ENCODE measurements at regions not wholly inside any gene's neighbourhood (a gene's known extent, or its start where the extent isn't known, plus 50 kb on each side); places are given as distances from the start of the nearest gene placed in this dataset.

GRCh38 chr1:21361506-21361905 lies 71.2 kb upstream of the ECE1 start:
- TF ChIP-seq POLR2A (IDR thresholded peaks at IDR 0.05; ENCODE audit: low read depth, low read length): no peak
- DNase-seq (ENCODE audit: insufficient read length, low spot score) (no peak), FAIRE-seq (no peak)

- no peak for TF ChIP-seq POLR2A (IDR thresholded peaks at IDR 0.05; ENCODE audit: low read depth, low read length)
- FAIRE-seq (no peak), DNase-seq (ENCODE audit: insufficient read length, low spot score) (no peak)
These were observed 66.9 kb upstream of the ECE1 start for GRCh38 chr1:21357161-21357560.

- no peak for FAIRE-seq
- DNase-seq (ENCODE audit: insufficient read length, low spot score): no peak
- TF ChIP-seq POLR2A (IDR thresholded peaks at IDR 0.05; ENCODE audit: low read depth, low read length): no peak
These were observed 65.7 kb upstream of the ECE1 start for GRCh38 chr1:21355956-21356355.

- no peak for DNase-seq (ENCODE audit: insufficient read length, low spot score)
- FAIRE-seq: no peak
- no peak for TF ChIP-seq POLR2A (IDR thresholded peaks at IDR 0.05; ENCODE audit: low read depth, low read length)
These were observed 62.3 kb upstream of the ECE1 start for GRCh38 chr1:21352586-21352985.

- DNase-seq (ENCODE audit: insufficient read length, low spot score): no peak
- FAIRE-seq: no peak
- TF ChIP-seq POLR2A (IDR thresholded peaks at IDR 0.05; ENCODE audit: low read depth, low read length): no peak
These were observed 61.6 kb upstream of the ECE1 start for GRCh38 chr1:21351901-21352300.

GRCh38 chr1:21350202-21350885 lies 60.1 kb upstream of the ECE1 start:
- TF ChIP-seq POLR2A (IDR thresholded peaks at IDR 0.05; ENCODE audit: low read depth, low read length): no peak
- DNase-seq (ENCODE audit: insufficient read length, low spot score): no peak
- no peak for FAIRE-seq

GRCh38 chr1:21349693-21350092 lies 59.4 kb upstream of the ECE1 start:
- FAIRE-seq (no peak), DNase-seq (ENCODE audit: insufficient read length, low spot score) (no peak)
- no peak for TF ChIP-seq POLR2A (IDR thresholded peaks at IDR 0.05; ENCODE audit: low read depth, low read length)

- TF ChIP-seq POLR2A (IDR thresholded peaks at IDR 0.05; ENCODE audit: low read depth, low read length): no peak
- no peak for DNase-seq (ENCODE audit: insufficient read length, low spot score)
- FAIRE-seq: no peak
These were observed 56.9 kb upstream of the ECE1 start for GRCh38 chr1:21347072-21347581.

GRCh38 chr1:21346365-21347071 lies 56.3 kb upstream of the ECE1 start:
- FAIRE-seq (no peak), DNase-seq (ENCODE audit: insufficient read length, low spot score) (no peak)
- no peak for TF ChIP-seq POLR2A (IDR thresholded peaks at IDR 0.05; ENCODE audit: low read depth, low read length)

GRCh38 chr1:21344750-21345443 lies 54.6 kb upstream of the ECE1 start:
- no peak for FAIRE-seq
- TF ChIP-seq POLR2A (IDR thresholded peaks at IDR 0.05; ENCODE audit: low read depth, low read length): no peak
- no peak for DNase-seq (ENCODE audit: insufficient read length, low spot score)

- no peak for TF ChIP-seq POLR2A (IDR thresholded peaks at IDR 0.05; ENCODE audit: low read depth, low read length)
- no peak for FAIRE-seq
- DNase-seq (ENCODE audit: insufficient read length, low spot score): no peak
These were observed 54.0 kb upstream of the ECE1 start for GRCh38 chr1:21344098-21344749.

- FAIRE-seq: no peak
- no peak for DNase-seq (ENCODE audit: insufficient read length, low spot score)
- no peak for TF ChIP-seq POLR2A (IDR thresholded peaks at IDR 0.05; ENCODE audit: low read depth, low read length)
These were observed 52.9 kb upstream of the ECE1 start for GRCh38 chr1:21342961-21343838.

- DNase-seq (ENCODE audit: insufficient read length, low spot score): no peak
- no peak for TF ChIP-seq POLR2A (IDR thresholded peaks at IDR 0.05; ENCODE audit: low read depth, low read length)
- FAIRE-seq: no peak
These were observed 51.3 kb upstream of the ECE1 start for GRCh38 chr1:21341517-21342078.

Measured in H54 (cell line).